OCI-LY1 (cell line): ENCODE measurements at regions not wholly inside any gene's neighbourhood (a gene's known extent, or its start where the extent isn't known, plus 50 kb on each side); places are given as distances from the start of the nearest gene placed in this dataset.

ENCODE experiments used
- H2AFZ ChIP-seq: fragments of 200-600 bp; sonication (generic), shearing (Covaris generic); 2 replicates; pipeline ENCODE4 v1.6.0; 2014; ENCODE audit warnings: antibody characterized with exemption, mild to moderate bottlenecking, low read length
- H3F3A ChIP-seq: fragments of 200-600 bp; sonication (generic), shearing (Covaris generic); 2 replicates; pipeline ENCODE4 v1.6.0; 2014; ENCODE audit warnings: mild to moderate bottlenecking, antibody characterized with exemption, low read length, moderate library complexity; ENCODE audit not compliant: insufficient read depth
- H3K27ac ChIP-seq: fragments of 200-600 bp; sonication (generic); 2 replicates; pipeline ENCODE4 v1.5.1; 2014; ENCODE audit warnings: low read length, mixed run types, mild to moderate bottlenecking, low read depth; ENCODE audit not compliant: poor library complexity, severe bottlenecking
- H3K27me3 ChIP-seq: fragments of 200-600 bp; sonication (generic); 2 replicates; pipeline ENCODE4 v1.6.0; 2014; ENCODE audit warnings: antibody characterized with exemption, mild to moderate bottlenecking, low read length, moderate library complexity; ENCODE audit not compliant: insufficient read depth
- H3K36me3 ChIP-seq: fragments of 200-600 bp; sonication (generic); 2 replicates; pipeline ENCODE4 v1.6.1; 2014; ENCODE audit warnings: mild to moderate bottlenecking, antibody characterized with exemption, low read length, moderate library complexity, mixed read lengths; ENCODE audit not compliant: insufficient read depth
- H3K4me1 ChIP-seq: fragments of 200-600 bp; sonication (generic); 2 replicates; pipeline ENCODE4 v1.5.1; 2014; ENCODE audit warnings: mild to moderate bottlenecking, low read length, moderate library complexity; ENCODE audit not compliant: insufficient read depth, severe bottlenecking
- H3K4me2 ChIP-seq: fragments of 200-600 bp; sonication (generic), shearing (Covaris generic); 2 replicates; pipeline ENCODE4 v1.6.1; 2014; ENCODE audit warnings: low read length
- H3K4me3 ChIP-seq: fragments of 200-600 bp; sonication (generic); 2 replicates; pipeline ENCODE4 v1.5.1; 2014; ENCODE audit warnings: low read length, low read depth, mild to moderate bottlenecking, mixed read lengths; ENCODE audit not compliant: poor library complexity, severe bottlenecking
- H3K79me2 ChIP-seq: fragments of 200-600 bp; shearing (Covaris generic); 2 replicates; pipeline ENCODE4 v1.6.1; 2016; ENCODE audit warnings: mixed run types, low read length, mixed read lengths; ENCODE audit not compliant: insufficient read depth
- H3K9ac ChIP-seq: fragments of 200-600 bp; sonication (generic), shearing (Covaris generic); 2 replicates; pipeline ENCODE4 v1.6.1; 2014; ENCODE audit warnings: mild to moderate bottlenecking, low read length, mixed read lengths
- H3K9me2 ChIP-seq: fragments of 200-600 bp; sonication (generic), shearing (Covaris generic); 2 replicates; pipeline ENCODE4 v1.6.1; 2014; ENCODE audit warnings: low read depth, mild to moderate bottlenecking, low read length, mixed read lengths
- H3K9me3 ChIP-seq: fragments of 200-600 bp; shearing (Covaris generic); 2 replicates; pipeline ENCODE4 v1.6.1; 2014; ENCODE audit warnings: low read length, mixed read lengths
- H4K20me1 ChIP-seq: fragments of 200-600 bp; sonication (generic), shearing (Covaris generic); 2 replicates; pipeline ENCODE4 v1.6.0; 2016; ENCODE audit warnings: mild to moderate bottlenecking, low read length; ENCODE audit not compliant: insufficient read depth
- EZH2 ChIP-seq: fragments of 200-600 bp; sonication (generic), shearing (Covaris generic); IDR thresholded peaks from 2 replicates; pipeline ENCODE4 v1.8.0; 2017; ENCODE audit warnings: borderline replicate concordance, mixed run types, mild to moderate bottlenecking, antibody characterized with exemption, low read length, moderate library complexity, mixed read lengths
- TF ChIP-seq, protein P1 (sequence below): fragments of 200-600 bp; sonication (generic), shearing (Covaris generic); IDR thresholded peaks from 2 replicates; pipeline ENCODE4 v1.5.1; 2017; ENCODE audit warnings: mild to moderate bottlenecking, antibody characterized with exemption, low read length, moderate library complexity, mixed read lengths

DNA sequence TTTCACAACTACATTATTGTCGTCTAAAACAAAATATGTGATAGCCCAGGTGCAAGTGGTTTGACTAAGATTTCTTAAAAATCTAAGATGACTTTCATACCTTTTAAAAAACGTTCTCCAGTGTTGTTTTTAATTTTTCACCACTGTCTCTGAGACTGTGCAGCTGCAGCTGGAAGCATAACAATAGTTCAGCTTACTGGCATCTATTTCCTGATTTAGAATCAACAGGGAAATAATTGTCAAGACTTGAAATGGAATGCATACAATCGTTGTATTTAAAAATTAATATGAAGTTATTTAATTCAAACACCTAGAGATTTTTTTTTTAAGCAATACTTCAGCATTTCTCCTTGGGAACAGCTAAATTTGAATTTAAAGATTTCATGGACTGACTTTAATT is 982.0 kb upstream of the EPHA7 start:
- H3K27ac ChIP-seq: no peak overlapping the region
- H3F3A ChIP-seq: no peaks in the 10 kb centered on the region
- no peaks in the 10 kb centered on the region for H3K9me2 ChIP-seq
- no peaks in the 10 kb centered on the region for H4K20me1 ChIP-seq
- H3K36me3 ChIP-seq: no peaks in the 10 kb centered on the region
- no peak overlapping the region for H2AFZ ChIP-seq
- H3K27me3 ChIP-seq: no peaks in the 10 kb centered on the region
- H3K9me3 ChIP-seq: no peaks in the 10 kb centered on the region
- no peak overlapping the region for H3K9ac ChIP-seq
- H3K79me2 ChIP-seq: no peaks in the 10 kb centered on the region
- no peak overlapping the region for H3K4me3 ChIP-seq
- TF ChIP-seq, protein P1, sequence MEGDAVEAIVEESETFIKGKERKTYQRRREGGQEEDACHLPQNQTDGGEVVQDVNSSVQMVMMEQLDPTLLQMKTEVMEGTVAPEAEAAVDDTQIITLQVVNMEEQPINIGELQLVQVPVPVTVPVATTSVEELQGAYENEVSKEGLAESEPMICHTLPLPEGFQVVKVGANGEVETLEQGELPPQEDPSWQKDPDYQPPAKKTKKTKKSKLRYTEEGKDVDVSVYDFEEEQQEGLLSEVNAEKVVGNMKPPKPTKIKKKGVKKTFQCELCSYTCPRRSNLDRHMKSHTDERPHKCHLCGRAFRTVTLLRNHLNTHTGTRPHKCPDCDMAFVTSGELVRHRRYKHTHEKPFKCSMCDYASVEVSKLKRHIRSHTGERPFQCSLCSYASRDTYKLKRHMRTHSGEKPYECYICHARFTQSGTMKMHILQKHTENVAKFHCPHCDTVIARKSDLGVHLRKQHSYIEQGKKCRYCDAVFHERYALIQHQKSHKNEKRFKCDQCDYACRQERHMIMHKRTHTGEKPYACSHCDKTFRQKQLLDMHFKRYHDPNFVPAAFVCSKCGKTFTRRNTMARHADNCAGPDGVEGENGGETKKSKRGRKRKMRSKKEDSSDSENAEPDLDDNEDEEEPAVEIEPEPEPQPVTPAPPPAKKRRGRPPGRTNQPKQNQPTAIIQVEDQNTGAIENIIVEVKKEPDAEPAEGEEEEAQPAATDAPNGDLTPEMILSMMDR: no peak
- TF ChIP-seq EZH2: no peak
- H3K4me2 ChIP-seq: no peak overlapping the region
- H3K4me1 ChIP-seq: no peaks in the 10 kb centered on the region

DNA sequence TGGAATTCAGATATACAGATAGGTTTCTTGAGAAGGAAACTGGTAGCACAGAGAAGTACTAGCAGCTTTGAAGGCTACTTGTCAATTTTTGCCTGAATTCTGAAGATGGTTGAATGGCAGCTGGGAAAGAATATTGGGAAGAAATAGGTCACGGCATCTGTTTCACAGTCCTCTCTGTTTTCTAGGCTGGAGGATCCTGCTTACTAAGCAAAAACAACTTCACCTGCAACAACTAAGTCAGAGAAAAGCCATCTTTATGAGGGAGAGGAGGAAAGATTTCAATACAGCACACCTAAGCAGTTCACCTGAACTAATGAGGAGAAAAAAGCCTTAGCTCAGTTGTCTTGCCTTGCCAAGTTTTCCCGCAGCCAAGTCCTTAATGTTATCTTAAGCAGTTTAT is 975.5 kb upstream of the EPHA7 start:
- H3K4me2 ChIP-seq: no peak overlapping the region
- H3K9me2 ChIP-seq: no peaks in the 10 kb centered on the region
- H3K4me1 ChIP-seq: no peaks in the 10 kb centered on the region
- H3K27ac ChIP-seq: no peak overlapping the region
- no peak overlapping the region for H3K9ac ChIP-seq
- no peaks in the 10 kb centered on the region for H3K36me3 ChIP-seq
- no peaks in the 10 kb centered on the region for H4K20me1 ChIP-seq
- H3K4me3 ChIP-seq: no peak overlapping the region
- no peaks in the 10 kb centered on the region for H3F3A ChIP-seq
- H3K9me3 ChIP-seq: no peaks in the 10 kb centered on the region
- TF ChIP-seq, protein P1: no peak
- TF ChIP-seq EZH2: no peak
- H3K79me2 ChIP-seq: no peaks in the 10 kb centered on the region
- no peaks in the 10 kb centered on the region for H3K27me3 ChIP-seq
- H2AFZ ChIP-seq: no peak overlapping the region

DNA sequence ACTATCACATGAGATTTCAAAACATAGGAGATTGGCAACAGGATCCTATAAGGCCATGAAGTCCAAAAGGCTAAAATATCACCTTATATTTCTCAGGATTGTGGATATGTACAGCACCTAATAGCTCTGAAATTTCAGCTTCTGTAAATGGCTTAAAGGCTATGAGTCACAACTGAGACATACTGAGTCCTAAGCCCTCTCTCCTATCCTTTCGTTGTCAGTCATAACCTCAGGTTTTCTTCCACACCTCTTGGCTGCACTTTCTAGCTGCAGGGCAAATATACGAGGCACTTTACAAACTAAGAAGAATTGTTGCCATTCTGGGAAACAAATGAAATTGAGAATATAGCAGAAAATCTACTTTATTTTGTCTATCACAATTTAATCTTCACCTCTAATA is 969.9 kb upstream of the EPHA7 start:
- Histone ChIP-seq H3K4me3 (no peak overlapping the region), H3K9me2 (no peaks in the 10 kb centered on the region), H3F3A (no peaks in the 10 kb centered on the region), H3K36me3 (no peaks in the 10 kb centered on the region), H2AFZ (no peak overlapping the region), H4K20me1 (no peaks in the 10 kb centered on the region), H3K27ac (no peak overlapping the region), H3K27me3 (no peaks in the 10 kb centered on the region), H3K9me3 (no peaks in the 10 kb centered on the region), H3K4me2 (no peak overlapping the region), H3K9ac (no peak overlapping the region), H3K4me1 (no peaks in the 10 kb centered on the region), H3K79me2 (no peaks in the 10 kb centered on the region)
- TF ChIP-seq, protein P1: no peak
- no peak for TF ChIP-seq EZH2
